H1 (cell line): ENCODE measurements at regions not wholly inside any gene's neighbourhood (a gene's known extent, or its start where the extent isn't known, plus 50 kb on each side); places are given as distances from the start of the nearest gene placed in this dataset.

Experiments used
- CTCF ChIA-PET: fragments of 300-600 bp; sonication (Branson Sonifier 250); formaldehyde crosslinking; loops from one replicate; lab custom pipeline; 2021; ENCODE audit not compliant: partially characterized antibody; lab: Charles Lee
- POLR2A ChIA-PET: fragments of 300-600 bp; sonication (Branson Sonifier 250); formaldehyde crosslinking; loops from one replicate; lab custom pipeline; 2021; ENCODE audit warnings: inconsistent platforms; ENCODE audit not compliant: partially characterized antibody; lab: Charles Lee
- DNase-seq, 2 experiments: peaks; one replicate each; pipeline versions ENCODE4 v3.0.0 to v3.0.0-alpha.2; 2010 to 2022; ENCODE audit warnings: low spot score in 2 of 2, low read depth in 1 of 2, mixed read lengths in 1 of 2
- FAIRE-seq: peaks from 2 replicates; lab custom pipeline; 2011; peaks lifted over from hg19 to GRCh38; lab: Jason Lieb, UNC
- H2AFZ ChIP-seq: 2 replicates; pipeline ENCODE4 v1.8.1; 2012; ENCODE audit warnings: low read length, inconsistent platforms
- H2AK5ac ChIP-seq: 2 replicates; pipeline ENCODE4 v1.6.1; 2013; ENCODE audit warnings: low read depth, low read length
- H2BK120ac ChIP-seq: replicated peaks from 2 replicates; pipeline ENCODE3; 2013; ENCODE audit warnings: low read depth, low read length, inconsistent platforms
- H2BK12ac ChIP-seq: 2 replicates; pipeline ENCODE4 v1.6.1; 2013; ENCODE audit warnings: low read depth, low read length
- H2BK15ac ChIP-seq: 2 replicates; pipeline ENCODE4 v1.6.1; 2013; ENCODE audit warnings: low read length
- H2BK20ac ChIP-seq: 2 replicates; pipeline ENCODE4 v1.6.1; 2013; ENCODE audit warnings: low read length
- H2BK5ac ChIP-seq: 2 replicates; pipeline ENCODE4 v1.6.1; 2013; ENCODE audit warnings: low read depth, low read length
- H3K14ac ChIP-seq: 2 replicates; pipeline ENCODE4 v1.6.1; 2013; ENCODE audit warnings: inconsistent platforms; ENCODE audit not compliant: insufficient read length
- H3K18ac ChIP-seq: 2 replicates; pipeline ENCODE4 v1.6.1; 2013; ENCODE audit warnings: low read length; ENCODE audit errors: extremely low read depth
- H3K23ac ChIP-seq: 2 replicates; pipeline ENCODE4 v1.6.1; 2013; ENCODE audit warnings: inconsistent platforms; ENCODE audit not compliant: insufficient read length
- H3K23me2 ChIP-seq: 2 replicates; pipeline ENCODE4 v1.6.1; 2013; ENCODE audit warnings: low read depth, low read length
- H3K27ac ChIP-seq: 2 replicates; pipeline ENCODE4 v1.6.1; 2011; ENCODE audit warnings: low read depth, low read length, inconsistent platforms
- H3K27me3 ChIP-seq, 4 experiments: replicated peaks in 1 of 4; 1 replicate in 1 of 4; 2 replicates in 3 of 4; pipeline versions ENCODE4 v1.6.1 to v1.8.1; 2011 to 2013; ENCODE audit warnings: low read length in 3 of 4, mild to moderate bottlenecking in 3 of 4, inconsistent platforms in 2 of 4, mixed read lengths in 2 of 4, moderate library complexity in 1 of 4; ENCODE audit not compliant: control insufficient read depth in 3 of 4, insufficient read depth in 3 of 4; ENCODE audit errors: extremely low read depth in 1 of 4
- H3K36me3 ChIP-seq, 4 experiments: 2 replicates each; pipeline versions ENCODE4 v1.6.1 to v1.8.1; 2011 to 2013; ENCODE audit warnings: mild to moderate bottlenecking in 4 of 4, low read length in 3 of 4, moderate library complexity in 2 of 4, control low read depth in 1 of 4, inconsistent platforms in 1 of 4; ENCODE audit not compliant: insufficient read depth in 4 of 4, control insufficient read depth in 2 of 4
- H3K4ac ChIP-seq: replicated peaks from 2 replicates; pipeline ENCODE3; 2013; ENCODE audit warnings: low read length, low read depth, mixed read lengths, inconsistent platforms; ENCODE audit not compliant: insufficient read length
- H3K4me1 ChIP-seq, 4 experiments: replicated peaks in 1 of 4; 1 replicate in 1 of 4; 2 replicates in 3 of 4; pipeline versions ENCODE4 v1.6.1 to v1.8.1; 2011 to 2013; ENCODE audit warnings: low read length in 3 of 4, inconsistent platforms in 2 of 4, mixed read lengths in 1 of 4; ENCODE audit not compliant: insufficient read depth in 4 of 4, control insufficient read depth in 3 of 4
- H3K4me2 ChIP-seq, 2 experiments: 2 replicates each; pipeline versions ENCODE4 v1.6.1 to v1.8.1; 2011 to 2013; ENCODE audit warnings: low read depth in 2 of 2, low read length in 2 of 2, control low read depth in 1 of 2, inconsistent platforms in 1 of 2, mild to moderate bottlenecking in 1 of 2; ENCODE audit not compliant: insufficient read depth in 1 of 2
- H3K4me3 ChIP-seq, 4 experiments: fragments of 200-600, 300-600 bp in 1 of 4; sonication (generic), shearing (Covaris generic), sonication (Bioruptor Twin) in 1 of 4; 2 replicates each; pipeline versions ENCODE4 v1.5.1 to v1.8.1; 2011 to 2016; ENCODE audit warnings: low read length in 4 of 4, low read depth in 3 of 4, control low read depth in 2 of 4, inconsistent platforms in 2 of 4, mild to moderate bottlenecking in 2 of 4, mixed read lengths in 1 of 4, moderate library complexity in 1 of 4; ENCODE audit not compliant: insufficient read depth in 2 of 4; ENCODE audit errors: extremely low read depth in 1 of 4
- H3K56ac ChIP-seq: replicated peaks from 2 replicates; pipeline ENCODE3; 2013; ENCODE audit warnings: low read depth, mild to moderate bottlenecking, mixed read lengths, low read length, inconsistent platforms; ENCODE audit not compliant: insufficient read length
- H3K79me1 ChIP-seq: 2 replicates; pipeline ENCODE4 v1.6.1; 2013; ENCODE audit warnings: low read depth, low read length, control low read depth
- H3K79me2 ChIP-seq, 2 experiments: 2 replicates each; pipeline versions ENCODE4 v1.6.1 to v1.8.1; 2012 to 2013; ENCODE audit warnings: low read length in 2 of 2, mild to moderate bottlenecking in 2 of 2, inconsistent platforms in 1 of 2; ENCODE audit not compliant: insufficient read depth in 2 of 2, control insufficient read depth in 1 of 2
- H3K9ac ChIP-seq, 4 experiments: replicated peaks in 1 of 4; 1 replicate in 1 of 4; 2 replicates in 3 of 4; pipeline versions ENCODE4 v1.6.1 to v1.8.1; 2011 to 2013; ENCODE audit warnings: low read depth in 3 of 4, low read length in 3 of 4, control low read depth in 2 of 4, mild to moderate bottlenecking in 2 of 4, moderate library complexity in 2 of 4, inconsistent platforms in 1 of 4; ENCODE audit errors: extremely low read depth in 1 of 4
- H3K9me3 ChIP-seq, 2 experiments: 2 replicates each; pipeline versions ENCODE4 v1.6.1 to v1.8.1; 2012 to 2013; ENCODE audit warnings: mild to moderate bottlenecking in 2 of 2, moderate library complexity in 2 of 2, control low read depth in 1 of 2, inconsistent platforms in 1 of 2, low read depth in 1 of 2, low read length in 1 of 2, mixed read lengths in 1 of 2; ENCODE audit not compliant: insufficient read depth in 2 of 2
- H4K20me1 ChIP-seq, 2 experiments: replicated peaks in 1 of 2; 2 replicates each; pipeline versions ENCODE3 to v1.8.1; 2011 to 2013; ENCODE audit warnings: inconsistent platforms in 2 of 2, low read length in 2 of 2, mild to moderate bottlenecking in 1 of 2; ENCODE audit not compliant: insufficient read depth in 2 of 2, control insufficient read depth in 1 of 2
- H4K5ac ChIP-seq: 2 replicates; pipeline ENCODE4 v1.6.1; 2013; ENCODE audit warnings: low read length, low read depth, mixed read lengths, inconsistent platforms; ENCODE audit not compliant: insufficient read length
- H4K8ac ChIP-seq: 2 replicates; pipeline ENCODE4 v1.8.0; 2013; ENCODE audit warnings: mild to moderate bottlenecking, moderate library complexity, low read length, inconsistent platforms; ENCODE audit not compliant: insufficient read depth; ENCODE audit errors: extremely low read depth
- H4K91ac ChIP-seq: replicated peaks from 2 replicates; pipeline ENCODE3; 2013; ENCODE audit warnings: low read length, mixed read lengths, inconsistent platforms; ENCODE audit not compliant: insufficient read length
- EP300 ChIP-seq, 2 experiments: IDR thresholded peaks; 1 replicate in 1 of 2; 2 replicates in 1 of 2; pipeline ENCODE4 v1.6.1; 2011 to 2012; ENCODE audit warnings: low read depth in 2 of 2, low read length in 2 of 2, mild to moderate bottlenecking in 2 of 2, borderline replicate concordance in 1 of 2, inconsistent platforms in 1 of 2, moderate library complexity in 1 of 2
- POLR2A ChIP-seq, 2 experiments: IDR thresholded peaks; 1 replicate in 1 of 2; 2 replicates in 1 of 2; pipeline ENCODE4 v1.6.1; 2011; ENCODE audit warnings: low read depth in 2 of 2, low read length in 2 of 2, mild to moderate bottlenecking in 2 of 2; ENCODE audit errors: control extremely low read depth in 1 of 2
- SIX5 ChIP-seq: IDR thresholded peaks from 2 replicates; pipeline ENCODE4 v1.6.1; 2011; ENCODE audit warnings: mild to moderate bottlenecking, low read depth, low read length
- SP4 ChIP-seq: IDR thresholded peaks from 2 replicates; pipeline ENCODE4 v1.6.1; 2012; ENCODE audit warnings: low read length, inconsistent platforms
- WGBS, 2 experiments: shearing (Covaris generic) in 1 of 2; methylation state at CpG; one replicate each; pipeline versions ENCODE4 v1.1.6 to v1.1.7; 2013 to 2015; ENCODE audit warnings: low lambda C conversion rate in 2 of 2, mixed read lengths in 2 of 2, inconsistent platforms in 1 of 2, low coverage in 1 of 2, missing lambda C conversion rate in 1 of 2; ENCODE audit not compliant: insufficient replicate concordance in 2 of 2, insufficient coverage in 1 of 2, insufficient read length in 1 of 2; ENCODE audit errors: extremely low coverage in 1 of 2, missing lambda C conversion rate in 1 of 2; 5-methylcytosine and 5-hydroxymethylcytosine counted together

DNA sequence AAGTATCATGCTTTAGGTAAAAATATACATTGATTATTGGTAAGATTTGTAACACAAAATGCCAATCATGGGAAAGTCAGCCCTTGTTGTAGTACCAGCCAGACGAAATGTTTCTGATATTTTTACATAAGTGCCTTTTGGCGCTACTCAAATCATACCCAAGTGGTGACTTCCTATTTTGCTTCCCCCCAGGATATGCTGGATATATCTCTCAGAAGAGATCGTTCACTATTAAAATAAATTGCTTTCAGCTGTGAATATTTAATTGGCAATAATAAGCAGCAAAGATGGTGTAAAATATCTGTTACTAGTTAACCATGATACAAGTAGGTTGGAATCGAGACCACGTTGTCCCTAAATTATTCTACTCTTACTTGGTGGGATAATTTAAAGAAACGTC lies 909.2 kb upstream of the LRRN3 start:
- H3K4ac ChIP-seq = no peak overlapping the region
- H2BK15ac ChIP-seq = no peak overlapping the region
- no peak overlapping the region for H2BK120ac ChIP-seq
- FAIRE-seq = no peak
- H3K9me3 ChIP-seq = no peaks in the 10 kb centered on the region
- no peaks in the 10 kb centered on the region for H3K79me2 ChIP-seq
- H4K91ac ChIP-seq = no peak overlapping the region
- H2BK5ac ChIP-seq = no peak overlapping the region
- no peak overlapping the region for H4K8ac ChIP-seq
- CTCF ChIA-PET = no interaction called here
- no peak overlapping the region for H3K9ac ChIP-seq
- no peak overlapping the region for H3K14ac ChIP-seq
- POLR2A ChIA-PET = no interaction called here
- H4K20me1 ChIP-seq = no peaks in the 10 kb centered on the region
- no peak overlapping the region for H3K18ac ChIP-seq
- 96% methylated on average over 6 of the region's 6 CpGs; no CpG with 5 or more reads in 1 of the 2 experiments for WGBS, 2 experiments
- no peak overlapping the region for H2BK12ac ChIP-seq
- no peaks in the 10 kb centered on the region for H3K27me3 ChIP-seq
- H3K4me2 ChIP-seq = no peak overlapping the region
- no peaks in the 10 kb centered on the region for H3K23me2 ChIP-seq
- TF ChIP-seq SP4 = no peak
- TF ChIP-seq SIX5 = no peak
- no peak for TF ChIP-seq POLR2A (IDR thresholded peaks at IDR 0.05; ENCODE audit: control extremely low read depth in 1 of 2, low read depth in 2 of 2, low read length in 2 of 2)
- TF ChIP-seq EP300 (IDR thresholded peaks at IDR 0.05; ENCODE audit: borderline replicate concordance in 1 of 2, low read depth in 2 of 2, low read length in 2 of 2) = no peak
- no peak overlapping the region for H2AK5ac ChIP-seq
- H4K5ac ChIP-seq = no peak overlapping the region
- no peak overlapping the region for H2AFZ ChIP-seq
- no peaks in the 10 kb centered on the region for H3K79me1 ChIP-seq
- H3K23ac ChIP-seq = no peak overlapping the region
- no peaks in the 10 kb centered on the region for H3K36me3 ChIP-seq
- H3K4me3 ChIP-seq = no peak overlapping the region
- H3K4me1 ChIP-seq = no peaks in the 10 kb centered on the region
- H3K27ac ChIP-seq = no peak overlapping the region
- no peak overlapping the region for H3K56ac ChIP-seq
- DNase-seq = no peak
- no peak overlapping the region for H2BK20ac ChIP-seq
